ENCODE measurements at regions not wholly inside any gene's neighbourhood (a gene's known extent, or its start where the extent isn't known, plus 50 kb on each side); places are given as distances from the start of the nearest gene placed in this dataset.

DNA sequence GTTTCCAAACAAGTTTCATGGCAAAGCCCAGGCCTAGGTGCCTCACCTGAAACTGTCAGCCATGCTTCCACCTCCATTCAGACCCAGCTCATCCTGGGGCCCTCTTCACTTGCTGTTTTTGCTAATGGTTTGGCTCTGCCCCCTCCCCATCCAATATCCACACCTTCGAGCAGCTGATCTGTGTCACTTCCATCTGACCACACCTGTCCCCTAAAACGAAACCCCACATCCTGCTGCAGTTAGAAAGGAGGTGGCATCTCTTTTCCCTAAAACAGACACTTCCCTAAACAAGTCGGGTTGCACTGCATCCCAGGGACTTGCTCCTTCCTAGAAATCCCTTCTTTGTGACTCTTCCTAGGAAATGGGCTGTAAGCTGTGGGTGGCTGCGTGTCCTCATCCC lies 748.7 kb upstream of the SALL3 start:
- TF ChIP-seq POLR2AphosphoS5 (IDR thresholded peaks at IDR 0.05; ENCODE audit: low read depth, low read length) (no peak), SIN3A (IDR thresholded peaks at IDR 0.05; ENCODE audit: borderline replicate concordance, insufficient read depth, low read length) (no peak), TAF1 (IDR thresholded peaks at IDR 0.05; ENCODE audit: borderline replicate concordance, insufficient read depth, low read length) (no peak), FOXP2 (optimal IDR thresholded peaks at IDR 0.05; ENCODE audit: borderline replicate concordance, extremely low read depth, extremely low read length, insufficient read depth) (no peak)
- TF ChIP-seq, protein P1, sequence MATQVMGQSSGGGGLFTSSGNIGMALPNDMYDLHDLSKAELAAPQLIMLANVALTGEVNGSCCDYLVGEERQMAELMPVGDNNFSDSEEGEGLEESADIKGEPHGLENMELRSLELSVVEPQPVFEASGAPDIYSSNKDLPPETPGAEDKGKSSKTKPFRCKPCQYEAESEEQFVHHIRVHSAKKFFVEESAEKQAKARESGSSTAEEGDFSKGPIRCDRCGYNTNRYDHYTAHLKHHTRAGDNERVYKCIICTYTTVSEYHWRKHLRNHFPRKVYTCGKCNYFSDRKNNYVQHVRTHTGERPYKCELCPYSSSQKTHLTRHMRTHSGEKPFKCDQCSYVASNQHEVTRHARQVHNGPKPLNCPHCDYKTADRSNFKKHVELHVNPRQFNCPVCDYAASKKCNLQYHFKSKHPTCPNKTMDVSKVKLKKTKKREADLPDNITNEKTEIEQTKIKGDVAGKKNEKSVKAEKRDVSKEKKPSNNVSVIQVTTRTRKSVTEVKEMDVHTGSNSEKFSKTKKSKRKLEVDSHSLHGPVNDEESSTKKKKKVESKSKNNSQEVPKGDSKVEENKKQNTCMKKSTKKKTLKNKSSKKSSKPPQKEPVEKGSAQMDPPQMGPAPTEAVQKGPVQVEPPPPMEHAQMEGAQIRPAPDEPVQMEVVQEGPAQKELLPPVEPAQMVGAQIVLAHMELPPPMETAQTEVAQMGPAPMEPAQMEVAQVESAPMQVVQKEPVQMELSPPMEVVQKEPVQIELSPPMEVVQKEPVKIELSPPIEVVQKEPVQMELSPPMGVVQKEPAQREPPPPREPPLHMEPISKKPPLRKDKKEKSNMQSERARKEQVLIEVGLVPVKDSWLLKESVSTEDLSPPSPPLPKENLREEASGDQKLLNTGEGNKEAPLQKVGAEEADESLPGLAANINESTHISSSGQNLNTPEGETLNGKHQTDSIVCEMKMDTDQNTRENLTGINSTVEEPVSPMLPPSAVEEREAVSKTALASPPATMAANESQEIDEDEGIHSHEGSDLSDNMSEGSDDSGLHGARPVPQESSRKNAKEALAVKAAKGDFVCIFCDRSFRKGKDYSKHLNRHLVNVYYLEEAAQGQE (IDR thresholded peaks at IDR 0.05; ENCODE audit: insufficient read depth in 1 of 2, low read depth in 2 of 2, low read length in 2 of 2), result no peak
